PC-9 (cell line): ENCODE measurements at regions not wholly inside any gene's neighbourhood (a gene's known extent, or its start where the extent isn't known, plus 50 kb on each side); places are given as distances from the start of the nearest gene placed in this dataset.

Experiments
- EZH2 ChIP-seq: fragments of 200-600 bp; sonication (generic); IDR thresholded peaks from 2 replicates; pipeline ENCODE4 v1.8.0; 2017; ENCODE audit warnings: antibody characterized with exemption, low read depth
- TF ChIP-seq, protein P1 (sequence below): fragments of 200-600 bp; sonication (generic); conservative IDR thresholded peaks from 2 replicates; pipeline ENCODE4 v1.6.1; 2017; ENCODE audit warnings: mixed run types, antibody characterized with exemption, mild to moderate bottlenecking, moderate library complexity

DNA sequence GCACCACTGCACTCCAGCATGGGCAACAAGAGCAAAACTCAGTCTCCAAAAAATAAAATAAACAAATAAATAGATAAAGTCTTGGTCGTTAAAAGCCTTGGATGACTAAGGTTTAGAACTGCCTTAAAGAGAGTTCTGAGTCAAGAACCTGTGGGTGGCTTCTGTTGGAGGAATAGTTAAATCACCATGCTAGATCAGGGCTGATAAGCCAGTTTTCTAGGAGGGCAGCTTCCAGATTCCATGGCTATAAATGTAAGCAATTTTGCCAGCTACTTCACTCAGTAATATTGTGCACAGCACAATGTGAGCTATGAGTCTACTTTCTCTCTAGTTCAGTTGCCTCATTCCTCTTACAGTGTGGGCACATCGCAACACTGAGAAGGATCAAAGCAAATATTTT is 242.1 kb upstream of the NUDT12 start:
- TF ChIP-seq, protein P1, sequence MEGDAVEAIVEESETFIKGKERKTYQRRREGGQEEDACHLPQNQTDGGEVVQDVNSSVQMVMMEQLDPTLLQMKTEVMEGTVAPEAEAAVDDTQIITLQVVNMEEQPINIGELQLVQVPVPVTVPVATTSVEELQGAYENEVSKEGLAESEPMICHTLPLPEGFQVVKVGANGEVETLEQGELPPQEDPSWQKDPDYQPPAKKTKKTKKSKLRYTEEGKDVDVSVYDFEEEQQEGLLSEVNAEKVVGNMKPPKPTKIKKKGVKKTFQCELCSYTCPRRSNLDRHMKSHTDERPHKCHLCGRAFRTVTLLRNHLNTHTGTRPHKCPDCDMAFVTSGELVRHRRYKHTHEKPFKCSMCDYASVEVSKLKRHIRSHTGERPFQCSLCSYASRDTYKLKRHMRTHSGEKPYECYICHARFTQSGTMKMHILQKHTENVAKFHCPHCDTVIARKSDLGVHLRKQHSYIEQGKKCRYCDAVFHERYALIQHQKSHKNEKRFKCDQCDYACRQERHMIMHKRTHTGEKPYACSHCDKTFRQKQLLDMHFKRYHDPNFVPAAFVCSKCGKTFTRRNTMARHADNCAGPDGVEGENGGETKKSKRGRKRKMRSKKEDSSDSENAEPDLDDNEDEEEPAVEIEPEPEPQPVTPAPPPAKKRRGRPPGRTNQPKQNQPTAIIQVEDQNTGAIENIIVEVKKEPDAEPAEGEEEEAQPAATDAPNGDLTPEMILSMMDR = no peak
- no peak for TF ChIP-seq EZH2
